Hematopoietic multipotent progenitor cell treated with erythropoietin and hydrocortisone succinate and interleukin-3 and kit ligand, for 4 days (in vitro differentiated cells): ENCODE measurements at regions not wholly inside any gene's neighbourhood (a gene's known extent, or its start where the extent isn't known, plus 50 kb on each side); places are given as distances from the start of the nearest gene placed in this dataset.
"Not testable (repeated sequence)": the region's sequence is repeated elsewhere in the genome, so short reads cannot be mapped to it uniquely, and the experiment has no call there.

Source experiments
- DNase-seq: peaks from one replicate; pipeline ENCODE4 v3.0.0-alpha.2; 2015

DNA sequence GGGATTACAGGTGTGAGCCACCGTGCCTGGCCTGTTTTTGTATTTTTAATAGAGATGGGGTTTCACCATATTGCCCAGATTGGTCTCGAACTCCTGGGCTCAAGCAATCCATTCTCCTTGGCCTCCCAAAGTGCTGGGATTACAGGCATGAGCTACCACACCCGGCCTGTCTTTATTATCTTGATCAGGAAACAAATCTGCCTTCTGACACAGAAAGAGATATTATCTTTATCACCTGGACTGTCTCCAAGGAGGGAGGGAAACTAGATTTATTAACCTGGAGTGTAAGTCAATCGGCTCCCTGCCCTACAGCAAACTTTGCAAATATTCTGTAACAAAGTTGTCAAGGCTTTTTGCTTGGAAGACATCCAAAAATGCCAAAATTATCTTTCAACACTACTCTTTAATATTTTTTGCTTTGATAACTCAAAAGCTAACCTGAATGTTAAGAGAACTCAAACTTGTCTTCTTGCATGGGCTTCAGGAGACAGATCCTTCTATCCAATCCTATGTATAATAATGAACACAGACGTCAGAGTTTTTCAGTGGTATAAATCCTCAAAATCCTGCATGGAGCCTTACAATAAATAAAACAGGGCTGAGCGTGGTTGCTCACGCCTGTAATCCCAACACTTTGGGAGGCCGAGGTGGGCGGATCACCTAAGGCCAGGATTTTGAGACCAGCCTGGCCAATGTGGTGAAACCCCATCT is 85.0 kb upstream of the LOC128125822 start:
- no peak for DNase-seq

DNA sequence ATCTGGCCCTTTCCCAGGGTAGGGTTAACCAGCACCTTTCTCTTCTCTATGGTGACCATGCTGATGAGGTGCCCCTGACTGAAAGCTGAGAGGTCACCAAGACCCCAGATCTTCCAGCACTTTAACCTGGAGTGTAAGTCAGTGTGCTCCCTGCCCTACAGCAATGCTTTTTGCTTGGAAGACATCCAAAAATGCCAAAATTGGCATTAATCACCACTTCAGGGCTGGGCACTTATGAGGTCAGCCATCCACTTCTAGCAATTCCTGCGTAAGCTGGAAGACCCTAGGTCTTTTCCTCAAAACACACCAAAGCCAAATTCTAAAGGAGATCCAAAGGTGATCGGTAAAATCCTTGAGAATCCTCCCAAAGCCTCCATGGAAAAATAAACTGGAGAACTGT is 81.2 kb upstream of the LOC128125822 start:
- DNase-seq = no peak

- DNase-seq = no peak
These were observed 79.8 kb upstream of the LOC128125822 start for GRCh38 chr6:63492476-63492875.

- DNase-seq = no peak
These were observed 78.7 kb upstream of the LOC128125822 start for GRCh38 chr6:63493557-63493956.

GRCh38 chr6:63496361-63496804 is 75.9 kb upstream of the LOC128125822 start:
- no peak for DNase-seq

DNA sequence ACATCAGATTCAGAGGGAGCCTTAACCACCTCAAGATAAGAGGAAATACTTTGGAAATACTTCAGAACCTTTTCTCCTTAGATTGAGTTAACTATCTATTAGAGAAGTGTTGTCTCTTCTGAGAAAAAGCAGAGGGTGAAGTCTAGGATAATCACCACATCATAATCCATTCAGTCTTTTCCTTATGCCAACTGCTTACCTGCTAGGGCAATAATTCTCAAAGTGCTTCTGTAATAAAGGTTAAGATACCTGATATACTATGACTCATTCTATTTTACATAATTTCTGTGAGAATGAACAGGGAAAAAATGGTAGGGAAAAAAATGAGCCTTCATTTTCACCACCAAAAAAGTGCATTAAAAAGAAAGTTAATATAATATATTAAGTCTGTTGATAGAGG is 70.1 kb upstream of the LOC128125822 start:
- DNase-seq = no peak

DNA sequence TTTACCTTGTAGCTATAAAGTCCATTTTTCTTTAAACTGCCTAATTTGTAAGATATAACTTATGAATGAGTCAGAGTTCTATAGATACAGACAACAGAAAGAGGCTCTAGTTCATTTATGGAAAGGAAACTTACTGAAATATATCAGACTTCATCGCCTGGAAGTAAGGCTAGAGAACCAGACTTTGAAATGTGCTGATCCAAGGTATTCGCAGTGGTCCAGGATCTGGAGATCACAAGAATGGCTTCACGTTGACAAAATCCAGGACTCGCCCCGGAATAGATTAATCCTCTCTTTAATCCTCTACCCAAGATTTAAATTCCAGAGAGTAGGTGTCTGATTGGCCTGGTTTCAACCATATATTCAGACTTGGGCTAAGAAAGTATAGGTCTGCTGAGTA is 69.1 kb upstream of the LOC128125822 start:
- no peak for DNase-seq

- no peak for DNase-seq
These were observed 67.4 kb upstream of the LOC128125822 start for GRCh38 chr6:63504777-63505384.

GRCh38 chr6:63507096-63507495 is 65.2 kb upstream of the LOC128125822 start:
- no peak for DNase-seq

DNA sequence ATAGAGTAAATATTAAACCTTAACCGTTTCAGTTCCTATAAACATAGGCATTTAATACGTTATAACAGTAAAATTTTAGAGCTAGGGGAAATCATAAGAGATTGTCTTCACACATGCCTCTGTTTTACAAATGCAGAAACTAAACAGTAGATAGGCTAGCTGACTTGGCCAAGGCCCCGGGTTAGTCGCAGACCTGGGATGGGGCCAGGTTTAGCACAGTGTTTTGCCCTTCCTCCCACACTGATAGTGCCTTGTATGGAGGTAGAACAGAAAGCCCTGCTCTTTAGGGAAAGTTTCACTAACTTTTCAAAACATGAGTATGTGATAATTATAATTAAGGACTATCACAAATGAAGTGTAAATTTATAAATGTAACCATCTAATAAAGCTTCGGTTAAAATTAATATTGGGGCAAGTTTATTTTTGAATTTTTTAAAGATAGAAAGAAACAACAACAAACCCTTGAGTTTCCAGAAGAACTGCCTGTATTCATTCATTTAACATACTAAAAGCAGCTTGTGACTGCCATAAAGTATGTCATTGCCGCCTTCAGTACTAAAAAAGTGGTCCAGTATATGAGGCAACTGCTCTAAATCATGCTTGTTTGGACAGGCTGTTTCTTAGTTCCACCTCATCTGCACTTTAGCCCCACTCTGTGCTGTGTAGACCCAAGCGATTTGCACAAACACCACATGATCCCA is 62.5 kb upstream of the LOC128125822 start:
- DNase-seq = no peak

- no peak for DNase-seq
These were observed 62.0 kb upstream of the LOC128125822 start for GRCh38 chr6:63510353-63510686.

GRCh38 chr6:63510849-63511248 is 61.4 kb upstream of the LOC128125822 start:
- no peak for DNase-seq

- DNase-seq = no peak
These were observed 57.6 kb upstream of the LOC128125822 start for GRCh38 chr6:63514488-63515173.

DNA sequence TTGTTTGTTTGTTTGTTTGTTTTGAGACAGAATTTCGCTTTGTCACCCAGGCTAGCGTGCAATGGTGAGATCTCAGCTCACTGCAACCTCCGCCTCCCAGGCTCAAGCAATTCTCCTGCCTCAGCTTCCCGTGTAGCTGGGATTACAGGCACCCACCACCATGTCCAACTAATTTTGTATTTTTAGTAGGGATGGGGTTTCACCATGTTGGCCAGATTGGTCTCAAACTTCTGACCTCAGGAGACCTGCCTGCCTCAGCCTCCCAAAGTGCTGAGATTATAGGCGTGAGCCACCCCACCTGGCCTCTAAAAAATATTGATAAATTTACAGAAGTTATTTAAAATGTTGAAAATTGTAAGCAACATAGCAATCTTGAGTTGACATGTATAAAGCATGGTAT is 57.1 kb upstream of the LOC128125822 start:
- DNase-seq = not testable (repeated sequence)

DNA sequence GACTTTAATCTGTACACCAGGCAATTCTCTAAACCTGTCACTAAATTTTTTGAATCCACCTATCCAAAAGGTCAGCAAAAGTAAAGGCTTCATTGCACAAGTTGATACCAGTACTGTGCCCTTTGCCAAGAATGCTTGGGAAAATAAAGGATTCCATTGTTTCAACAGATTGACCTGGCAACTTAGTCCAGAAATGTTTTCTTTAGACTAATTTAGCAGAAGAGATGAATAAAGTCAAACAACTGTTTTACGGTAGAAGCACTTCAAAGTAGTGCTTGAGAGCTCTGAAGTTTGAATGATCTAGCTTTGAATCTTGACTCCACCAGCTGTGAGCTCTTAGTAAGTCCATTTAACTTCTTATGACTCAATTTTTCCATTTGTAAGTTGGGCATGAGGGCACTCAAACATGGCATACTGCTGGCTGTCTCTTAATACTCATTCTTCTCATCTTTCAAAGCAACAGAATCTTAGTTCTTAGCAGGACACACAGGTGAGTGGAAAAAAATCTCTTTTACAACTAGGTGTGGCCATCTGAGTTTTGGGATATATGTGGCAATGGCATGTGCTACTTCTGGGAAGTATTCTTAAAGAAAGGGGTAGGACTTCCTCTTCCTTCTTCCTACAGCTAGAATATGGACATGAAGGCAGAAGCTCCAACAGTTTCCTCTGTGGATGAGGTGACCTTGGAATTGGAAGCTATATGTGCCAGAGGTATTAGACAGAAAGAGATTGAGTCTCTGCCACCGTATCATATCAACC is 55.9 kb upstream of the LOC128125822 start:
- no peak for DNase-seq

GRCh38 chr6:63517221-63517620 is 55.1 kb upstream of the LOC128125822 start:
- DNase-seq = no peak

DNA sequence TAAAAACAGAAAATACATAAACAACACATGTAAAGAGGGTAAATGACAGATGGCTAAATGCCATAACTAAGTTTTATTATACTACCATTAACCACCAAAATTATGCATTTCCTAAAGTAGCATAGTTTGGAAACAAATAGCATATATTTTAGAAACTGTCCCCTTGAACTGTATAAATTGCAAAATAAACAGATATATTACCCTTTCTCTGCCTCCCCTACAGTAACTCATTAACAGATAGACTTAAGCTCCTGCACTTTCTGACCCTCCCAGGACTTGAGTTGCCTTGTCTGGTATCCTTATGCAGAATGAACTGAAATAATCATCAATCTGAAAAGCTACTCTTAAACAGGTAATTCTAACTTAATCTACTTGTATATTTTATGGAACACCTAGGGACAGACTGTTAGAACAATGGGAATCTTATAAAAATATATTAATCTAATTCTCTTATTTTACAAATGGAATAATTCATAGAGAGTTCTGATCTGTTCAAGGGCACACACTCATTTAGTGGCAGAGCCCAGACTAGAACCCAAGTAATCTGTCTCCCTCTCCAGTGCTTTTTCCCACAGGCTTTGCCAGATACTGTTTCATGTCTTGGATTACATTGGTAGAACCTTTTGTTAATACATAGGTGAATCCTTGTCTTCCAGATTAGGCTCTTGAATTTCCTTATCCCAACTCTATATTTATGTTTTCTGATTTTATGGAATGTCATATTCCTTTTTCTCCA is 50.6 kb upstream of the LOC128125822 start:
- DNase-seq = no peak
